ENCODE measurements at regions not wholly inside any gene's neighbourhood (a gene's known extent, or its start where the extent isn't known, plus 50 kb on each side); places are given as distances from the start of the nearest gene placed in this dataset.

GRCh38 chr2:120597595-120598193 is 138.0 kb upstream of the GLI2 start:
- TF ChIP-seq, protein P1, sequence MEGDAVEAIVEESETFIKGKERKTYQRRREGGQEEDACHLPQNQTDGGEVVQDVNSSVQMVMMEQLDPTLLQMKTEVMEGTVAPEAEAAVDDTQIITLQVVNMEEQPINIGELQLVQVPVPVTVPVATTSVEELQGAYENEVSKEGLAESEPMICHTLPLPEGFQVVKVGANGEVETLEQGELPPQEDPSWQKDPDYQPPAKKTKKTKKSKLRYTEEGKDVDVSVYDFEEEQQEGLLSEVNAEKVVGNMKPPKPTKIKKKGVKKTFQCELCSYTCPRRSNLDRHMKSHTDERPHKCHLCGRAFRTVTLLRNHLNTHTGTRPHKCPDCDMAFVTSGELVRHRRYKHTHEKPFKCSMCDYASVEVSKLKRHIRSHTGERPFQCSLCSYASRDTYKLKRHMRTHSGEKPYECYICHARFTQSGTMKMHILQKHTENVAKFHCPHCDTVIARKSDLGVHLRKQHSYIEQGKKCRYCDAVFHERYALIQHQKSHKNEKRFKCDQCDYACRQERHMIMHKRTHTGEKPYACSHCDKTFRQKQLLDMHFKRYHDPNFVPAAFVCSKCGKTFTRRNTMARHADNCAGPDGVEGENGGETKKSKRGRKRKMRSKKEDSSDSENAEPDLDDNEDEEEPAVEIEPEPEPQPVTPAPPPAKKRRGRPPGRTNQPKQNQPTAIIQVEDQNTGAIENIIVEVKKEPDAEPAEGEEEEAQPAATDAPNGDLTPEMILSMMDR (conservative IDR thresholded peaks at IDR 0.05; ENCODE audit: low read depth, low read length) = no peak
- TF ChIP-seq EZH2 (IDR thresholded peaks at IDR 0.05; ENCODE audit: borderline replicate concordance, low read depth, low read length, poor library complexity, severe bottlenecking) = no peak
